ENCODE measurements at regions not wholly inside any gene's neighbourhood (a gene's known extent, or its start where the extent isn't known, plus 50 kb on each side); places are given as distances from the start of the nearest gene placed in this dataset.
A peak's percentile ranks its signal among the peaks of the same experiment; 100 is the strongest.

GRCh38 chr2:88875736-88876135 lies 184.3 kb downstream of the RPIA start:
- ATAC-seq (ENCODE audit: insufficient read depth, low FRiP score) (no peak), DNase-seq (no peak)
- 62 to 65% methylated on average over 3 of the region's 3 CpGs for WGBS, 2 donors
- TF ChIP-seq, protein P1, sequence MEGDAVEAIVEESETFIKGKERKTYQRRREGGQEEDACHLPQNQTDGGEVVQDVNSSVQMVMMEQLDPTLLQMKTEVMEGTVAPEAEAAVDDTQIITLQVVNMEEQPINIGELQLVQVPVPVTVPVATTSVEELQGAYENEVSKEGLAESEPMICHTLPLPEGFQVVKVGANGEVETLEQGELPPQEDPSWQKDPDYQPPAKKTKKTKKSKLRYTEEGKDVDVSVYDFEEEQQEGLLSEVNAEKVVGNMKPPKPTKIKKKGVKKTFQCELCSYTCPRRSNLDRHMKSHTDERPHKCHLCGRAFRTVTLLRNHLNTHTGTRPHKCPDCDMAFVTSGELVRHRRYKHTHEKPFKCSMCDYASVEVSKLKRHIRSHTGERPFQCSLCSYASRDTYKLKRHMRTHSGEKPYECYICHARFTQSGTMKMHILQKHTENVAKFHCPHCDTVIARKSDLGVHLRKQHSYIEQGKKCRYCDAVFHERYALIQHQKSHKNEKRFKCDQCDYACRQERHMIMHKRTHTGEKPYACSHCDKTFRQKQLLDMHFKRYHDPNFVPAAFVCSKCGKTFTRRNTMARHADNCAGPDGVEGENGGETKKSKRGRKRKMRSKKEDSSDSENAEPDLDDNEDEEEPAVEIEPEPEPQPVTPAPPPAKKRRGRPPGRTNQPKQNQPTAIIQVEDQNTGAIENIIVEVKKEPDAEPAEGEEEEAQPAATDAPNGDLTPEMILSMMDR (IDR thresholded peaks at IDR 0.05; ENCODE audit: control extremely low read depth, extremely low read depth): no peak
- Histone ChIP-seq H3K27me3 (ENCODE audit: control insufficient read depth in 3 of 3, insufficient read depth in 3 of 3, low read length in 2 of 3) (peaks cover 0 to 5% (median 2%) of the 10 kb centered on the region in 3 donors), H3K36me3 (ENCODE audit: control insufficient read depth in 4 of 4, insufficient read depth in 4 of 4, low read length in 4 of 4) (no peaks in the 10 kb centered on the region), H3K9ac (ENCODE audit: insufficient read depth in 1 of 2, low read length in 2 of 2) (no peak overlapping the region), H3K4me1 (ENCODE audit: control insufficient read depth in 5 of 5, insufficient read depth in 5 of 5, low read length in 5 of 5) (no peaks in the 10 kb centered on the region), H3K9me3 (ENCODE audit: control insufficient read depth in 4 of 4, insufficient read depth in 3 of 4, low read length in 3 of 4) (no peaks in the 10 kb centered on the region), H3K4me3 (no peak overlapping the region), H3K27ac (ENCODE audit: low read depth in 1 of 2, low read length in 1 of 2) (no peak overlapping the region)

DNA sequence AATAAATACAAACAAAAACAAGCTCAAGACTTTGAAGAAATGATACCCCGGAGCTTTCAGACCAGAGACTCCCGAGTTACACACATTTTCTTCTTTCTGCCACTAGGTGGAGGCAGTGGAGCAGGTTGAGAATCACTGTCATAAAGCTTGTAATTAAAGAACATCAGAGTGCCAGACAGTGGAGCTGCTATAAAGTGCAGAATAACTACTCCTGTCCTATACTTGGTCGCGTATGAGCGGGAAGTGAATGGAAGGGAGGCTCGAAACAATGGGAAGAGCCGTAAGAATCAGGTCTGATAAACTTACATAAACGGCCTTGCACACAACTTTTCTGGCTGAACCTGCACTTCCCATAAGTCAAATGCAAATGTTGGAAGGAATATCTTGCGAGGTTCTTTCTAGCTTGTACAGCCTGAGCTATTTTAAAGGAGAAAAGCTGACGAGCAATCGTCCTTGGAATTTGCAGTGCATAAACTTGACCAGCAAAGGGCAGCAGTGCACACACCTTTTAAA lies 189.0 kb downstream of the RPIA start:
- WGBS, 2 donors: 7 to 9% methylated on average over 11 of the region's 11 CpGs
- Histone ChIP-seq H3K4me3 (no peak overlapping the region), H3K4me1 (ENCODE audit: control insufficient read depth in 5 of 5, insufficient read depth in 5 of 5, low read length in 5 of 5) (no peaks in the 10 kb centered on the region), H3K27ac (ENCODE audit: low read depth in 1 of 2, low read length in 1 of 2) (no peak overlapping the region), H3K9me3 (ENCODE audit: control insufficient read depth in 4 of 4, insufficient read depth in 3 of 4, low read length in 3 of 4) (peaks cover 0 to 1% (median 0%) of the 10 kb centered on the region in 4 donors), H3K9ac (ENCODE audit: insufficient read depth in 1 of 2, low read length in 2 of 2) (no peak overlapping the region), H3K36me3 (ENCODE audit: control insufficient read depth in 4 of 4, insufficient read depth in 4 of 4, low read length in 4 of 4) (no peaks in the 10 kb centered on the region), H3K27me3 (ENCODE audit: control insufficient read depth in 3 of 3, insufficient read depth in 3 of 3, low read length in 2 of 3) (peaks cover 0 to 14% (median 6%) of the 10 kb centered on the region in 3 donors)
- TF ChIP-seq, protein P1 (IDR thresholded peaks at IDR 0.05; ENCODE audit: control extremely low read depth, extremely low read depth): peak; percentile 51
- ATAC-seq (ENCODE audit: insufficient read depth, low FRiP score) (no peak), DNase-seq (peak; percentile 33 to 79 (median 78))

DNA sequence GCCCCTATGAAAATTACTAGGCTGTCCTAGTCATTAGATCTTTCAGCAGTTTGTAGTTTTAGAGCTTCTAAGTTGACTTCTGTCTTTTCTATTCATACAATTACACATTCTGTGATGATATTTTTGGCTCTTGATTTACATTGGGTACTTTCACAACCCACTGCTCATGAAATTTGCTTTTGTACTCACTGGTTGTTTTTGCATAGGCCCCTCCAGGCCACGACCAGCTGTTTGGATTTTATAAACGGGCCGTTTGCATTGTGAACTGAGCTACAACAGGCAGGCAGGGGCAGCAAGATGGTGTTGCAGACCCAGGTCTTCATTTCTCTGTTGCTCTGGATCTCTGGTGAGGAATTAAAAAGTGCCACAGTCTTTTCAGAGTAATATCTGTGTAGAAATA lies 193.8 kb downstream of the RPIA start:
- no peak overlapping the region for H3K4me3 ChIP-seq
- H3K4me1 ChIP-seq (ENCODE audit: control insufficient read depth in 5 of 5, insufficient read depth in 5 of 5, low read length in 5 of 5): no peaks in the 10 kb centered on the region
- H3K9me3 ChIP-seq (ENCODE audit: control insufficient read depth in 4 of 4, insufficient read depth in 3 of 4, low read length in 3 of 4): peaks cover 0 to 1% (median 0%) of the 10 kb centered on the region in 4 donors
- H3K9ac ChIP-seq (ENCODE audit: insufficient read depth in 1 of 2, low read length in 2 of 2): no peak overlapping the region
- no peaks in the 10 kb centered on the region for H3K36me3 ChIP-seq (ENCODE audit: control insufficient read depth in 4 of 4, insufficient read depth in 4 of 4, low read length in 4 of 4)
- ATAC-seq (ENCODE audit: insufficient read depth, low FRiP score): no peak
- no peak for DNase-seq
- H3K27me3 ChIP-seq (ENCODE audit: control insufficient read depth in 3 of 3, insufficient read depth in 3 of 3, low read length in 2 of 3): peaks cover 0 to 16% (median 3%) of the 10 kb centered on the region in 3 donors
- H3K27ac ChIP-seq (ENCODE audit: low read depth in 1 of 2, low read length in 1 of 2): no peak overlapping the region
- TF ChIP-seq, protein P1 (IDR thresholded peaks at IDR 0.05; ENCODE audit: control extremely low read depth, extremely low read depth): no peak
- 33 to 58% methylated on average over 3 of the region's 3 CpGs for WGBS, 2 donors

Data from lung (tissue), 11 donors.